ENCODE measurements at regions not wholly inside any gene's neighbourhood (a gene's known extent, or its start where the extent isn't known, plus 50 kb on each side); places are given as distances from the start of the nearest gene placed in this dataset.
"Not testable (repeated sequence)": the region's sequence is repeated elsewhere in the genome, so short reads cannot be mapped to it uniquely, and the experiment has no call there.

- DNase-seq (ENCODE audit: low spot score) = peak; percentile 37
- H3K27me3 ChIP-seq = no peaks in the 10 kb centered on the region
- peak overlapping the region; percentile 87 for H3K27ac ChIP-seq
- no peak for TF ChIP-seq EZH2phosphoT487 (IDR thresholded peaks at IDR 0.05; ENCODE audit: low read depth, severe bottlenecking, unreplicated experiment)
- no peak for TF ChIP-seq EZH2 (IDR thresholded peaks at IDR 0.05; ENCODE audit: borderline replicate concordance)
- TF ChIP-seq CTCF (IDR thresholded peaks at IDR 0.05; ENCODE audit: poor library complexity) = no peak
- H3K4me3 ChIP-seq = no peak overlapping the region
- H2AFZ ChIP-seq = peak overlapping the region; percentile 39
- 38% methylated on average over 7 of the region's 7 CpGs for WGBS (ENCODE audit: low lambda C conversion rate, missing lambda C conversion rate)
- no peaks in the 10 kb centered on the region for H3K9me2 ChIP-seq (replicated peaks; ENCODE audit: insufficient read depth)
- H3K79me2 ChIP-seq = no peaks in the 10 kb centered on the region
- H3K36me3 ChIP-seq (replicated peaks; ENCODE audit: insufficient read depth, low read depth) = no peaks in the 10 kb centered on the region
- H3K4me2 ChIP-seq = peak overlapping the region; percentile 11
- peaks cover 17% of the 10 kb centered on the region for H3K4me1 ChIP-seq (ENCODE audit: insufficient read depth)
- H3K9me3 ChIP-seq (ENCODE audit: low read depth) = no peaks in the 10 kb centered on the region
- H4K20me1 ChIP-seq (ENCODE audit: insufficient read depth, poor library complexity, severe bottlenecking) = no peaks in the 10 kb centered on the region
These were observed 412.9 kb downstream of the CHSY3 start for GRCh38 chr5:130316971-130317680.

GRCh38 chr5:130295235-130295634, 391.0 kb downstream of the CHSY3 start:
- TF ChIP-seq CTCF (IDR thresholded peaks at IDR 0.05; ENCODE audit: poor library complexity) (no peak), EZH2phosphoT487 (IDR thresholded peaks at IDR 0.05; ENCODE audit: low read depth, severe bottlenecking, unreplicated experiment) (no peak), EZH2 (IDR thresholded peaks at IDR 0.05; ENCODE audit: borderline replicate concordance) (no peak)
- Histone ChIP-seq H3K27ac (peak overlapping the region; percentile 59), H3K9me3 (ENCODE audit: low read depth) (no peaks in the 10 kb centered on the region), H2AFZ (peak overlapping the region; percentile 16), H4K20me1 (ENCODE audit: insufficient read depth, poor library complexity, severe bottlenecking) (no peaks in the 10 kb centered on the region), H3K27me3 (no peaks in the 10 kb centered on the region), H3K9me2 (replicated peaks; ENCODE audit: insufficient read depth) (no peaks in the 10 kb centered on the region), H3K4me2 (peak overlapping the region; percentile 41), H3K79me2 (no peaks in the 10 kb centered on the region), H3K36me3 (replicated peaks; ENCODE audit: insufficient read depth, low read depth) (no peaks in the 10 kb centered on the region), H3K4me1 (ENCODE audit: insufficient read depth) (peaks cover 11% of the 10 kb centered on the region), H3K4me3 (no peak overlapping the region)
- DNase-seq (ENCODE audit: low spot score) = no peak
- WGBS (ENCODE audit: low lambda C conversion rate, missing lambda C conversion rate) = 93% methylated on average over 1 of the region's 1 CpG

- DNase-seq (ENCODE audit: low spot score); H4K20me1 ChIP-seq (ENCODE audit: insufficient read depth, poor library complexity, severe bottlenecking); H3K4me3 ChIP-seq; H3K79me2 ChIP-seq; H3K36me3 ChIP-seq (replicated peaks; ENCODE audit: insufficient read depth, low read depth); H3K27me3 ChIP-seq; H3K4me2 ChIP-seq; H3K9me3 ChIP-seq (ENCODE audit: low read depth); H3K9me2 ChIP-seq (replicated peaks; ENCODE audit: insufficient read depth): not testable (repeated sequence)
- Histone ChIP-seq H2AFZ (peak overlapping the region; percentile 16), H3K4me1 (ENCODE audit: insufficient read depth) (peaks cover 11% of the 10 kb centered on the region), H3K27ac (peak overlapping the region; percentile 59)
- 91% methylated on average over 3 of the region's 3 CpGs for WGBS (ENCODE audit: low lambda C conversion rate, missing lambda C conversion rate)
These were observed 390.5 kb downstream of the CHSY3 start for GRCh38 chr5:130294798-130295197.

- DNase-seq (ENCODE audit: low spot score) = no peak
- H3K4me1 ChIP-seq (ENCODE audit: insufficient read depth) = peaks cover 5% of the 10 kb centered on the region
- no peaks in the 10 kb centered on the region for H4K20me1 ChIP-seq (ENCODE audit: insufficient read depth, poor library complexity, severe bottlenecking)
- H3K27ac ChIP-seq = no peak overlapping the region
- TF ChIP-seq CTCF (IDR thresholded peaks at IDR 0.05; ENCODE audit: poor library complexity) = no peak
- no peak for TF ChIP-seq EZH2 (IDR thresholded peaks at IDR 0.05; ENCODE audit: borderline replicate concordance)
- no peak for TF ChIP-seq EZH2phosphoT487 (IDR thresholded peaks at IDR 0.05; ENCODE audit: low read depth, severe bottlenecking, unreplicated experiment)
- no peaks in the 10 kb centered on the region for H3K79me2 ChIP-seq
- no peaks in the 10 kb centered on the region for H3K9me2 ChIP-seq (replicated peaks; ENCODE audit: insufficient read depth)
- H3K36me3 ChIP-seq (replicated peaks; ENCODE audit: insufficient read depth, low read depth) = no peaks in the 10 kb centered on the region
- 93% methylated on average over 2 of the region's 2 CpGs for WGBS (ENCODE audit: low lambda C conversion rate, missing lambda C conversion rate)
- H3K4me2 ChIP-seq = no peak overlapping the region
- H3K4me3 ChIP-seq = no peak overlapping the region
- no peaks in the 10 kb centered on the region for H3K9me3 ChIP-seq (ENCODE audit: low read depth)
- H3K27me3 ChIP-seq = no peaks in the 10 kb centered on the region
- no peak overlapping the region for H2AFZ ChIP-seq
These were observed 386.0 kb downstream of the CHSY3 start for GRCh38 chr5:130290219-130290618.

Measured in hepatocyte (in vitro differentiated cells).